Parathyroid adenoma (tissue), 2 donors: ENCODE measurements at regions not wholly inside any gene's neighbourhood (a gene's known extent, or its start where the extent isn't known, plus 50 kb on each side); places are given as distances from the start of the nearest gene placed in this dataset.

ENCODE experiments used
- H2AFZ ChIP-seq: fragments of 300-600 bp; sonication (generic); one replicate; pipeline ENCODE4 v1.7.0; 2017; ENCODE audit warnings: antibody characterized with exemption, mild to moderate bottlenecking
- H3K27ac ChIP-seq: fragments of 300-600 bp; sonication (generic); one replicate; pipeline ENCODE4 v1.7.0; 2017
- H3K27me3 ChIP-seq: fragments of 300-600 bp; sonication (generic); one replicate; pipeline ENCODE4 v1.7.0; 2017; ENCODE audit warnings: low read length; ENCODE audit not compliant: control insufficient read depth, insufficient read depth
- H3K36me3 ChIP-seq: fragments of 300-600 bp; sonication (generic); one replicate; pipeline ENCODE4 v1.7.0; 2017; ENCODE audit warnings: low read length; ENCODE audit not compliant: control insufficient read depth, insufficient read depth
- H3K4me1 ChIP-seq: fragments of 300-600 bp; sonication (generic); one replicate; pipeline ENCODE4 v1.7.0; 2017; ENCODE audit warnings: control low read depth
- H3K4me2 ChIP-seq: fragments of 300-600 bp; sonication (generic); one replicate; pipeline ENCODE4 v1.7.0; 2017; ENCODE audit warnings: low read length
- H3K4me3 ChIP-seq: fragments of 300-600 bp; sonication (generic); one replicate; pipeline ENCODE4 v1.7.0; 2017; ENCODE audit warnings: low read depth, low read length
- H3K79me2 ChIP-seq: fragments of 300-600 bp; sonication (generic); one replicate; pipeline ENCODE4 v1.7.0; 2017; ENCODE audit warnings: control low read depth
- H3K9ac ChIP-seq: fragments of 300-600 bp; sonication (generic); one replicate; pipeline ENCODE4 v1.7.0; 2017; ENCODE audit warnings: mild to moderate bottlenecking
- H3K9me3 ChIP-seq: fragments of 300-600 bp; sonication (generic); one replicate; pipeline ENCODE4 v1.7.0; 2017; ENCODE audit warnings: low read length; ENCODE audit not compliant: control insufficient read depth
- CTCF ChIP-seq: fragments of 300-600 bp; sonication (generic); IDR thresholded peaks from one replicate; pipeline ENCODE4 v1.7.0; 2017; ENCODE audit warnings: antibody characterized with exemption, mild to moderate bottlenecking
- donor health status: primary hyperparathyroidism.

- no peak overlapping the region for H3K4me2 ChIP-seq
- no peak overlapping the region for H3K4me3 ChIP-seq
- no peaks in the 10 kb centered on the region for H3K79me2 ChIP-seq
- H3K9me3 ChIP-seq, result no peaks in the 10 kb centered on the region
- no peak overlapping the region for H3K27ac ChIP-seq
- no peaks in the 10 kb centered on the region for H3K4me1 ChIP-seq
- H3K27me3 ChIP-seq, result no peaks in the 10 kb centered on the region
- no peaks in the 10 kb centered on the region for H3K36me3 ChIP-seq
- no peak overlapping the region for H3K9ac ChIP-seq
- H2AFZ ChIP-seq, result no peak overlapping the region
- TF ChIP-seq CTCF, result no peak
Observed at GRCh38 chr7:3235322-3235721, 65.7 kb upstream of the SDK1 start.

GRCh38 chr7:3236268-3236667 lies 64.8 kb upstream of the SDK1 start:
- no peak overlapping the region for H3K4me2 ChIP-seq
- no peaks in the 10 kb centered on the region for H3K79me2 ChIP-seq
- no peak overlapping the region for H2AFZ ChIP-seq
- H3K9me3 ChIP-seq, result no peaks in the 10 kb centered on the region
- TF ChIP-seq CTCF, result no peak
- H3K27me3 ChIP-seq, result no peaks in the 10 kb centered on the region
- H3K4me3 ChIP-seq, result no peak overlapping the region
- H3K4me1 ChIP-seq, result no peaks in the 10 kb centered on the region
- H3K9ac ChIP-seq, result no peak overlapping the region
- H3K27ac ChIP-seq, result no peak overlapping the region
- no peaks in the 10 kb centered on the region for H3K36me3 ChIP-seq

- TF ChIP-seq CTCF, result no peak
- no peaks in the 10 kb centered on the region for H3K79me2 ChIP-seq
- no peak overlapping the region for H2AFZ ChIP-seq
- H3K27ac ChIP-seq, result no peak overlapping the region
- H3K9me3 ChIP-seq, result no peaks in the 10 kb centered on the region
- no peaks in the 10 kb centered on the region for H3K4me1 ChIP-seq
- H3K36me3 ChIP-seq, result no peaks in the 10 kb centered on the region
- no peak overlapping the region for H3K4me2 ChIP-seq
- H3K9ac ChIP-seq, result no peak overlapping the region
- H3K27me3 ChIP-seq, result no peaks in the 10 kb centered on the region
- H3K4me3 ChIP-seq, result no peak overlapping the region
Observed at GRCh38 chr7:3238525-3239210, 62.4 kb upstream of the SDK1 start.

- H3K79me2 ChIP-seq, result no peaks in the 10 kb centered on the region
Observed at GRCh38 chr7:3239291-3239691, 61.8 kb upstream of the SDK1 start.

More at GRCh38 chr7:3239291-3239691, 61.8 kb upstream of the SDK1 start:
- H3K4me2 ChIP-seq, result no peak overlapping the region
- H3K27ac ChIP-seq, result no peak overlapping the region
- H3K9me3 ChIP-seq, result no peaks in the 10 kb centered on the region
- no peaks in the 10 kb centered on the region for H3K27me3 ChIP-seq
- no peaks in the 10 kb centered on the region for H3K36me3 ChIP-seq
- TF ChIP-seq CTCF, result no peak
- H3K9ac ChIP-seq, result no peak overlapping the region
- H3K4me1 ChIP-seq, result no peaks in the 10 kb centered on the region
- H2AFZ ChIP-seq, result no peak overlapping the region
- no peak overlapping the region for H3K4me3 ChIP-seq
